Smooth muscle cell (in vitro differentiated cells): ENCODE measurements at regions not wholly inside any gene's neighbourhood (a gene's known extent, or its start where the extent isn't known, plus 50 kb on each side); places are given as distances from the start of the nearest gene placed in this dataset.

Experiments
- DNase-seq: peaks from one replicate; lab custom pipeline; 2025; ENCODE audit not compliant: unreplicated experiment; lab: John Stamatoyannopoulos, UW
- H2AFZ ChIP-seq: fragments of 200-600 bp; sonication (generic); 2 replicates; pipeline ENCODE4 v1.6.0; 2016; ENCODE audit warnings: antibody characterized with exemption, low read depth, mild to moderate bottlenecking
- H3F3A ChIP-seq: fragments of 200-600 bp; sonication (generic); 2 replicates; pipeline ENCODE4 v1.6.0; 2017; ENCODE audit warnings: antibody characterized with exemption, low read depth
- H3K27ac ChIP-seq: fragments of 200-600 bp; sonication (generic); 2 replicates; pipeline ENCODE4 v1.5.1; 2016; ENCODE audit warnings: low read depth, mild to moderate bottlenecking
- H3K27me3 ChIP-seq: fragments of 200-600 bp; sonication (generic); 2 replicates; pipeline ENCODE4 v1.6.1; 2016; ENCODE audit warnings: low read depth, mild to moderate bottlenecking
- H3K36me3 ChIP-seq: fragments of 200-600 bp; sonication (generic); 2 replicates; pipeline ENCODE4 v1.5.1; 2016; ENCODE audit warnings: low read depth
- H3K4me1 ChIP-seq: fragments of 200-600 bp; sonication (generic); 2 replicates; pipeline ENCODE4 v1.5.1; 2016; ENCODE audit warnings: low read depth
- H3K4me2 ChIP-seq: fragments of 200-600 bp; sonication (generic); 2 replicates; pipeline ENCODE4 v1.6.0; 2016; ENCODE audit warnings: mild to moderate bottlenecking
- H3K4me3 ChIP-seq: fragments of 200-600 bp; sonication (generic); 2 replicates; pipeline ENCODE4 v1.5.1; 2016; ENCODE audit warnings: mild to moderate bottlenecking
- H3K79me2 ChIP-seq: fragments of 200-600 bp; sonication (generic); 2 replicates; pipeline ENCODE4 v1.6.0; 2016; ENCODE audit warnings: low read depth, mild to moderate bottlenecking
- H3K9ac ChIP-seq: fragments of 200-600 bp; sonication (generic); 2 replicates; pipeline ENCODE4 v1.6.0; 2016; ENCODE audit warnings: low read depth
- H3K9me3 ChIP-seq: fragments of 200-600 bp; sonication (generic); replicated peaks from 2 replicates; pipeline ENCODE4 v1.5.1; 2016; ENCODE audit warnings: low read depth
- H4K20me1 ChIP-seq: fragments of 200-600 bp; sonication (generic); 2 replicates; pipeline ENCODE4 v1.6.0; 2016; ENCODE audit warnings: low read depth
- CTCF ChIP-seq: fragments of 200-600 bp; sonication (generic); IDR thresholded peaks from 2 replicates; pipeline ENCODE4 v1.5.1; 2017; ENCODE audit warnings: borderline replicate concordance, mild to moderate bottlenecking, antibody characterized with exemption; ENCODE audit not compliant: insufficient read depth, poor library complexity, severe bottlenecking
- WGBS: methylation state at CpG from one replicate; pipeline ENCODE4 v1.1.7; 2016; ENCODE audit warnings: low lambda C conversion rate; 5-methylcytosine and 5-hydroxymethylcytosine counted together

DNA sequence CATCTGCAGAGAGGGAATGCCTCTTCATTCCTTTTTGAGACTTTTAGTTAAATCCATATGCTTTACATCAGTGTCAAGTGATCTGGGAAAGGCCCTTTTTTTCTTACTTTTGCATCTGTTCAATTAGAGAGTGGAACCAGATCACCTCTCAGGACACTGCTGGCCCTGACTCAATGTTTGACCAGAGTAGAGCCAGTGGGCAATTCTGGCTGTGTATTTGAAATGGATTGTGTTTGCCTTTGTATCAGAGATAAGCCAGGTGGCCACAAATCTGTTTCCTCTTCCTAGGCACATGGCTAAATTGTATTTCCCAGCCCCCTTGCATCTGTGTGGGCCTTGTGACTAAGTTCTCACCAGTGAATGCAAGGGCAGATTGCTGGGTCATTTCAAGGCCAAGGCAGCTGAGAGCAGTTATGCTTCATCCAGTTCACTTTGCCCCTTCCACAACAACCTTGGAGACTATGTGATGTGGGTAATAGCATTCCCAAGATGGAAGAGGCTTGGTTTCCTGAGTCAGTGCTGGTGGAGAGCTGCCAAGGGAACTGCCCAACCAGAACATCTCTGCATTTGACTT lies 75.6 kb upstream of the CACNA2D3 start:
- no peak for TF ChIP-seq CTCF
- H2AFZ ChIP-seq = no peak overlapping the region
- no peaks in the 10 kb centered on the region for H3F3A ChIP-seq
- H3K9me3 ChIP-seq = no peaks in the 10 kb centered on the region
- H3K27me3 ChIP-seq = no peaks in the 10 kb centered on the region
- H4K20me1 ChIP-seq = no peaks in the 10 kb centered on the region
- no peak overlapping the region for H3K4me2 ChIP-seq
- peak overlapping the region; percentile 38 for H3K27ac ChIP-seq
- no peaks in the 10 kb centered on the region for H3K79me2 ChIP-seq
- no peak for DNase-seq
- no peaks in the 10 kb centered on the region for H3K36me3 ChIP-seq
- no peak overlapping the region for H3K9ac ChIP-seq
- no peak overlapping the region for H3K4me3 ChIP-seq
- H3K4me1 ChIP-seq = no peaks in the 10 kb centered on the region

- no peak for TF ChIP-seq CTCF
- 84% methylated on average over 3 of the region's 3 CpGs for WGBS
- no peak overlapping the region for H3K4me3 ChIP-seq
- H4K20me1 ChIP-seq = no peaks in the 10 kb centered on the region
- H3K27me3 ChIP-seq = no peaks in the 10 kb centered on the region
- DNase-seq = no peak
- no peak overlapping the region for H3K4me2 ChIP-seq
- H3K36me3 ChIP-seq = no peaks in the 10 kb centered on the region
- H3K4me1 ChIP-seq = peaks cover 6% of the 10 kb centered on the region
- no peaks in the 10 kb centered on the region for H3K9me3 ChIP-seq
- H2AFZ ChIP-seq = no peak overlapping the region
- H3K9ac ChIP-seq = no peak overlapping the region
- no peaks in the 10 kb centered on the region for H3F3A ChIP-seq
- no peaks in the 10 kb centered on the region for H3K79me2 ChIP-seq
- H3K27ac ChIP-seq = no peak overlapping the region
These were observed 77.1 kb upstream of the CACNA2D3 start for GRCh38 chr3:54045061-54045815.

DNA sequence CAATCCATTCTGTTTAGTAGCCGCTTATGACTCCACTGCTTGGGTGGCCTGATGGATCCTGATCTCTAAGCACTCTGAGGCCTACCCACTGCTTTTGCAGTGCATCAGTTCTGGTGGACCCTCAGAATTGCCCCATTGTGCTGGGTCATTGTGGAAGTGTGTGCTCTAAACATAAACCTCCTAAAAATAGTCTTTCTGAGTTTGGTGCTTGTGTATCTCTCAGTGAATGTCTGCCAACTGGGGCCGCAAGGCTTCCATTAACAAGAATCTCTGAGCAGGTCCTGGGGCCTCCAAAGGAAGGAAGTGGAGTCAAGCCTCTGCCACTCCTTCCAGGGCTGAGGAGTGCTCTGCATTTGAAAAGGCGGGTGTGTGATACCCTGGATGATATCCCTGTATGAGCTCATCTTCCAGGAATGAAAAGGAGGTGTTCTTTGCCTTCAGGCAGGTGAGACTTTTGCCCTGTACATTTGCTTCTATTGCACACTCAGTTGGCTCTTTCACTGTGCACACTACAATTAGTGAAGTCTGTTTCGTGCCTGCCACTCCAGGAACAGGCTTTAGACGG lies 80.0 kb upstream of the CACNA2D3 start:
- Histone ChIP-seq H3K9me3 (no peaks in the 10 kb centered on the region), H4K20me1 (no peaks in the 10 kb centered on the region), H3K79me2 (no peaks in the 10 kb centered on the region), H2AFZ (no peak overlapping the region), H3F3A (no peaks in the 10 kb centered on the region), H3K27me3 (no peaks in the 10 kb centered on the region), H3K4me1 (peaks cover 6% of the 10 kb centered on the region), H3K36me3 (no peaks in the 10 kb centered on the region), H3K4me2 (no peak overlapping the region), H3K4me3 (no peak overlapping the region), H3K9ac (no peak overlapping the region), H3K27ac (no peak overlapping the region)
- no peak for DNase-seq
- no peak for TF ChIP-seq CTCF
- WGBS = 72% methylated on average over 5 of the region's 5 CpGs
